Panc1 (cell line): ENCODE measurements at regions not wholly inside any gene's neighbourhood (a gene's known extent, or its start where the extent isn't known, plus 50 kb on each side); places are given as distances from the start of the nearest gene placed in this dataset.

Experiments used
- POLR2AphosphoS5 ChIP-seq: IDR thresholded peaks from 2 replicates; pipeline ENCODE4 v1.6.1; 2012; ENCODE audit warnings: mild to moderate bottlenecking, low read depth, low read length, moderate library complexity
- SIN3A ChIP-seq: IDR thresholded peaks from 2 replicates; pipeline ENCODE4 v1.6.1; 2012; ENCODE audit warnings: low read depth, mild to moderate bottlenecking, low read length, moderate library complexity, borderline replicate concordance; ENCODE audit not compliant: insufficient read depth
- TF ChIP-seq, protein P1 (sequence below): fragments of 450-650 bp; IDR thresholded peaks from 2 replicates; pipeline ENCODE4 v1.5.1; 2017; ENCODE audit warnings: mild to moderate bottlenecking
- TF ChIP-seq, protein P2 (sequence below), 2 experiments: IDR thresholded peaks; 2 replicates each; pipeline ENCODE4 v1.6.1; 2011 to 2012; ENCODE audit warnings: low read depth in 2 of 2, control low read depth in 1 of 2, low read length in 1 of 2, mild to moderate bottlenecking in 1 of 2, moderate library complexity in 1 of 2; ENCODE audit not compliant: insufficient read depth in 1 of 2

DNA sequence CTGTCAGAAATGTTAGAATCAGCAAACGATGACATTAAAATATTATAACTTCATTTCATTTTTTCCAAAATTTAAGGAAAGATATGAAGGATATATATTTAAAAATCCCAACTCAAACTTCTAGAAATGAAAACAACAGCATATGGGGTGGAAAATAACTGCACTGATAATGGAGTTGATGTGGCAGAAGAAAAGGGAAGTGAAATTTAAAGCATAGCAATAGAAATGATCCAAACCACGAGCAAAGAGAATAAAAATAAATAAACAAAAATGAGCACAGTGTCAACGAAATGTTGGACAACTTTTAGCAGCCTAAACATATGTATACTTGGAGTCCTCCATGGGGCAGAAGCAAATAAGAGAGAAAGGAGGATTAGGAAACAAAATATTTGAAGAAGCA is 280.2 kb downstream of the KCNJ3 start:
- TF ChIP-seq, protein P1, sequence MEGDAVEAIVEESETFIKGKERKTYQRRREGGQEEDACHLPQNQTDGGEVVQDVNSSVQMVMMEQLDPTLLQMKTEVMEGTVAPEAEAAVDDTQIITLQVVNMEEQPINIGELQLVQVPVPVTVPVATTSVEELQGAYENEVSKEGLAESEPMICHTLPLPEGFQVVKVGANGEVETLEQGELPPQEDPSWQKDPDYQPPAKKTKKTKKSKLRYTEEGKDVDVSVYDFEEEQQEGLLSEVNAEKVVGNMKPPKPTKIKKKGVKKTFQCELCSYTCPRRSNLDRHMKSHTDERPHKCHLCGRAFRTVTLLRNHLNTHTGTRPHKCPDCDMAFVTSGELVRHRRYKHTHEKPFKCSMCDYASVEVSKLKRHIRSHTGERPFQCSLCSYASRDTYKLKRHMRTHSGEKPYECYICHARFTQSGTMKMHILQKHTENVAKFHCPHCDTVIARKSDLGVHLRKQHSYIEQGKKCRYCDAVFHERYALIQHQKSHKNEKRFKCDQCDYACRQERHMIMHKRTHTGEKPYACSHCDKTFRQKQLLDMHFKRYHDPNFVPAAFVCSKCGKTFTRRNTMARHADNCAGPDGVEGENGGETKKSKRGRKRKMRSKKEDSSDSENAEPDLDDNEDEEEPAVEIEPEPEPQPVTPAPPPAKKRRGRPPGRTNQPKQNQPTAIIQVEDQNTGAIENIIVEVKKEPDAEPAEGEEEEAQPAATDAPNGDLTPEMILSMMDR, result no peak
- TF ChIP-seq, protein P2, sequence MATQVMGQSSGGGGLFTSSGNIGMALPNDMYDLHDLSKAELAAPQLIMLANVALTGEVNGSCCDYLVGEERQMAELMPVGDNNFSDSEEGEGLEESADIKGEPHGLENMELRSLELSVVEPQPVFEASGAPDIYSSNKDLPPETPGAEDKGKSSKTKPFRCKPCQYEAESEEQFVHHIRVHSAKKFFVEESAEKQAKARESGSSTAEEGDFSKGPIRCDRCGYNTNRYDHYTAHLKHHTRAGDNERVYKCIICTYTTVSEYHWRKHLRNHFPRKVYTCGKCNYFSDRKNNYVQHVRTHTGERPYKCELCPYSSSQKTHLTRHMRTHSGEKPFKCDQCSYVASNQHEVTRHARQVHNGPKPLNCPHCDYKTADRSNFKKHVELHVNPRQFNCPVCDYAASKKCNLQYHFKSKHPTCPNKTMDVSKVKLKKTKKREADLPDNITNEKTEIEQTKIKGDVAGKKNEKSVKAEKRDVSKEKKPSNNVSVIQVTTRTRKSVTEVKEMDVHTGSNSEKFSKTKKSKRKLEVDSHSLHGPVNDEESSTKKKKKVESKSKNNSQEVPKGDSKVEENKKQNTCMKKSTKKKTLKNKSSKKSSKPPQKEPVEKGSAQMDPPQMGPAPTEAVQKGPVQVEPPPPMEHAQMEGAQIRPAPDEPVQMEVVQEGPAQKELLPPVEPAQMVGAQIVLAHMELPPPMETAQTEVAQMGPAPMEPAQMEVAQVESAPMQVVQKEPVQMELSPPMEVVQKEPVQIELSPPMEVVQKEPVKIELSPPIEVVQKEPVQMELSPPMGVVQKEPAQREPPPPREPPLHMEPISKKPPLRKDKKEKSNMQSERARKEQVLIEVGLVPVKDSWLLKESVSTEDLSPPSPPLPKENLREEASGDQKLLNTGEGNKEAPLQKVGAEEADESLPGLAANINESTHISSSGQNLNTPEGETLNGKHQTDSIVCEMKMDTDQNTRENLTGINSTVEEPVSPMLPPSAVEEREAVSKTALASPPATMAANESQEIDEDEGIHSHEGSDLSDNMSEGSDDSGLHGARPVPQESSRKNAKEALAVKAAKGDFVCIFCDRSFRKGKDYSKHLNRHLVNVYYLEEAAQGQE (IDR thresholded peaks at IDR 0.05; ENCODE audit: insufficient read depth in 1 of 2, low read depth in 2 of 2, low read length in 1 of 2), result no peak
- TF ChIP-seq SIN3A, result no peak
- TF ChIP-seq POLR2AphosphoS5, result no peak
